ENCODE measurements at regions not wholly inside any gene's neighbourhood (a gene's known extent, or its start where the extent isn't known, plus 50 kb on each side); places are given as distances from the start of the nearest gene placed in this dataset.

- TF ChIP-seq EP300 (IDR thresholded peaks at IDR 0.05) (no peak), CTCF (IDR thresholded peaks at IDR 0.05) (no peak)
Observed at GRCh38 chr7:41058986-41059741, 643.7 kb downstream of the INHBA start.
